ENCODE measurements at regions not wholly inside any gene's neighbourhood (a gene's known extent, or its start where the extent isn't known, plus 50 kb on each side); places are given as distances from the start of the nearest gene placed in this dataset.

GRCh38 chr11:114925591-114925990, 247.3 kb downstream of the NXPE2 start:
- H3K4me3 ChIP-seq (ENCODE audit: low read length), result no peak overlapping the region
- no peak for TF ChIP-seq CTCF (conservative IDR thresholded peaks at IDR 0.05; ENCODE audit: low read depth, low read length)
- no peak for DNase-seq (ENCODE audit: low read depth)

GRCh38 chr11:114928260-114928870, 250.0 kb downstream of the NXPE2 start:
- no peak for TF ChIP-seq CTCF (conservative IDR thresholded peaks at IDR 0.05; ENCODE audit: low read depth, low read length)
- no peak overlapping the region for H3K4me3 ChIP-seq (ENCODE audit: low read length)

GRCh38 chr11:114929351-114930000, 251.1 kb downstream of the NXPE2 start:
- no peak overlapping the region for H3K4me3 ChIP-seq (ENCODE audit: low read length)
- DNase-seq (ENCODE audit: low read depth), result no peak
- no peak for TF ChIP-seq CTCF (conservative IDR thresholded peaks at IDR 0.05; ENCODE audit: low read depth, low read length)

More at GRCh38 chr11:114928260-114928870, 250.0 kb downstream of the NXPE2 start:
- DNase-seq (ENCODE audit: low read depth), result no peak

- no peak overlapping the region for H3K4me3 ChIP-seq (ENCODE audit: low read length)
- no peak for TF ChIP-seq CTCF (conservative IDR thresholded peaks at IDR 0.05; ENCODE audit: low read depth, low read length)
- no peak for DNase-seq (ENCODE audit: low read depth)
These were observed 260.5 kb downstream of the NXPE2 start for GRCh38 chr11:114938799-114939198.

- no peak overlapping the region for H3K4me3 ChIP-seq (ENCODE audit: low read length)
- TF ChIP-seq CTCF (conservative IDR thresholded peaks at IDR 0.05; ENCODE audit: low read depth, low read length), result no peak
- DNase-seq (ENCODE audit: low read depth), result no peak
These were observed 263.9 kb downstream of the NXPE2 start for GRCh38 chr11:114942207-114942606.

- no peak for DNase-seq (ENCODE audit: low read depth)
- no peak for TF ChIP-seq CTCF (conservative IDR thresholded peaks at IDR 0.05; ENCODE audit: low read depth, low read length)
- no peak overlapping the region for H3K4me3 ChIP-seq (ENCODE audit: low read length)
These were observed 271.5 kb downstream of the NXPE2 start for GRCh38 chr11:114949614-114950351.
